Endothelial cell of umbilical vein (primary cell): ENCODE measurements at regions not wholly inside any gene's neighbourhood (a gene's known extent, or its start where the extent isn't known, plus 50 kb on each side); places are given as distances from the start of the nearest gene placed in this dataset.

Experiments used
- BruUV-seq: library from RNA; stranded (reverse); fragments of 400-500 nt; replicated peaks from 2 replicates; lab custom pipeline; 2021; lab: Mats Ljungman, UMichigan
- CTCF ChIA-PET: fragments of 300-600, 350-600 bp; sonication (Branson Sonifier 250); formaldehyde crosslinking; loops from one replicate; lab custom pipeline; 2021; ENCODE audit warnings: antibody characterized with exemption, inconsistent platforms; lab: Charles Lee
- POLR2A ChIA-PET: fragments of 300-600, 350-600 bp; sonication (Branson Sonifier 250); formaldehyde crosslinking; loops from one replicate; lab custom pipeline; 2021; ENCODE audit warnings: antibody characterized with exemption, inconsistent platforms; lab: Charles Lee
- DNase-seq: peaks from one replicate; pipeline ENCODE4 v3.0.0-alpha.2; 2011; ENCODE audit warnings: low read depth, low spot score
- FAIRE-seq: peaks from 2 replicates; lab custom pipeline; 2011; peaks lifted over from hg19 to GRCh38; lab: Jason Lieb, UNC
- H2AFZ ChIP-seq: 2 replicates; pipeline ENCODE4 v1.6.0; 2012; ENCODE audit warnings: low read depth, low read length, control low read depth, inconsistent platforms
- H3K27ac ChIP-seq: 2 replicates; pipeline ENCODE4 v1.5.1; 2011; ENCODE audit warnings: low read depth, mild to moderate bottlenecking, control low read depth, low read length, moderate library complexity; ENCODE audit not compliant: insufficient read depth
- H3K27me3 ChIP-seq, 2 experiments: 2 replicates each; pipeline versions ENCODE4 v1.6.0 to v1.6.1; 2011; ENCODE audit warnings: low read length in 2 of 2, mixed read lengths in 1 of 2; ENCODE audit not compliant: control insufficient read depth in 2 of 2, insufficient read depth in 2 of 2
- H3K36me3 ChIP-seq, 2 experiments: 2 replicates in 1 of 2; 3 replicates in 1 of 2; pipeline ENCODE4 v1.5.1; 2011; ENCODE audit warnings: low read length in 2 of 2, mild to moderate bottlenecking in 1 of 2, moderate library complexity in 1 of 2; ENCODE audit not compliant: control insufficient read depth in 2 of 2, insufficient read depth in 2 of 2; ENCODE audit errors: extremely low read depth in 1 of 2
- H3K4me1 ChIP-seq: 3 replicates; pipeline ENCODE4 v1.5.1; 2011; ENCODE audit warnings: mild to moderate bottlenecking, low read length; ENCODE audit not compliant: control insufficient read depth, insufficient read depth; ENCODE audit errors: extremely low read depth
- H3K4me2 ChIP-seq: 2 replicates; pipeline ENCODE4 v1.6.1; 2011; ENCODE audit warnings: low read length, control low read depth, mixed read lengths; ENCODE audit not compliant: insufficient read depth
- H3K4me3 ChIP-seq, 3 experiments: fragments of 200-600 bp in 1 of 3; sonication (generic), shearing (Covaris generic) in 1 of 3; replicated peaks in 1 of 3; 2 replicates each; pipeline ENCODE4 v1.5.1; 2011 to 2016; ENCODE audit warnings: control low read depth in 3 of 3, low read length in 3 of 3, mild to moderate bottlenecking in 2 of 3, inconsistent platforms in 1 of 3, low read depth in 1 of 3, moderate library complexity in 1 of 3; ENCODE audit not compliant: insufficient read depth in 1 of 3
- H3K79me2 ChIP-seq: 2 replicates; pipeline ENCODE4 v1.6.0; 2012; ENCODE audit warnings: low read length, inconsistent platforms; ENCODE audit not compliant: control insufficient read depth, insufficient read depth
- H3K9ac ChIP-seq: replicated peaks from 2 replicates; pipeline ENCODE3; 2011; ENCODE audit warnings: low read length, control low read depth; ENCODE audit not compliant: insufficient read depth; ENCODE audit errors: extremely low read depth
- H3K9me1 ChIP-seq: replicated peaks from 3 replicates; pipeline ENCODE4 v1.6.0; 2011; ENCODE audit warnings: mild to moderate bottlenecking, low read length; ENCODE audit not compliant: control insufficient read depth, insufficient read depth; ENCODE audit errors: extremely low read depth
- H3K9me3 ChIP-seq: replicated peaks from 2 replicates; pipeline ENCODE4 v1.5.1; 2012; ENCODE audit warnings: low read length, inconsistent platforms; ENCODE audit not compliant: control insufficient read depth, insufficient read depth
- H4K20me1 ChIP-seq: replicated peaks from 2 replicates; pipeline ENCODE3; 2011; ENCODE audit warnings: mild to moderate bottlenecking, low read length; ENCODE audit not compliant: control insufficient read depth, insufficient read depth; ENCODE audit errors: extremely low read depth
- EZH2 ChIP-seq: IDR thresholded peaks from 2 replicates; pipeline ENCODE4 v1.6.1; 2012; ENCODE audit warnings: borderline replicate concordance, low read depth, mild to moderate bottlenecking, moderate library complexity, low read length, inconsistent platforms; ENCODE audit not compliant: severe bottlenecking
- FOS ChIP-seq: IDR thresholded peaks from 2 replicates; pipeline ENCODE4 v1.6.1; 2011; ENCODE audit warnings: mild to moderate bottlenecking, low read length, moderate library complexity, borderline replicate concordance; ENCODE audit not compliant: insufficient read depth
- GATA2 ChIP-seq: IDR thresholded peaks from 2 replicates; pipeline ENCODE4 v1.7.0; 2011; ENCODE audit warnings: low read depth, mild to moderate bottlenecking, moderate library complexity, mixed read lengths, low read length; ENCODE audit not compliant: insufficient read length, insufficient read depth
- JUN ChIP-seq: IDR thresholded peaks from 2 replicates; pipeline ENCODE4 v1.6.1; 2011; ENCODE audit warnings: borderline replicate concordance, low read depth; ENCODE audit not compliant: insufficient read length, insufficient read depth
- MYC ChIP-seq: IDR thresholded peaks from one replicate; pipeline ENCODE4 v1.6.1; 2011; ENCODE audit warnings: mild to moderate bottlenecking, low read depth, low read length
- POLR2A ChIP-seq: IDR thresholded peaks from 2 replicates; pipeline ENCODE4 v1.6.1; 2012; ENCODE audit warnings: low read depth, mild to moderate bottlenecking, control low read depth, low read length
- POLR2AphosphoS5 ChIP-seq: IDR thresholded peaks from 2 replicates; pipeline ENCODE4 v1.6.1; 2012; ENCODE audit warnings: low read depth, mild to moderate bottlenecking, control low read depth, low read length, moderate library complexity; ENCODE audit not compliant: insufficient read depth
- dilution Hi-C: fragments of 300-500 bp; cut with MboI; formaldehyde crosslinking; loops from one replicate; pipeline ENCODE4 v1.15.0; 2019; ENCODE audit warnings: low sequenced_read_pairs; ENCODE audit not compliant: extremely low pct_ligation_motif_present
- intact Hi-C: fragments of 100-400 bp; cut with micrococcal nuclease; formaldehyde crosslinking; loops from one replicate; pipeline ENCODE4 v1.10.0; 2022
- TF ChIP-seq, protein P1 (sequence below), 2 donors: IDR thresholded peaks; 1 replicate in 1 of 2; 2 replicates in 1 of 2; pipeline ENCODE4 v1.5.1; 2011; ENCODE audit warnings: low read length in 2 of 2, mild to moderate bottlenecking in 2 of 2, moderate library complexity in 2 of 2, control low read depth in 1 of 2, inconsistent platforms in 1 of 2, low read depth in 1 of 2; ENCODE audit not compliant: insufficient read depth in 1 of 2; ENCODE audit errors: extremely low read depth in 1 of 2
- TF ChIP-seq, protein P2 (sequence below): IDR thresholded peaks from 2 replicates; pipeline ENCODE4 v1.6.1; 2011; ENCODE audit not compliant: insufficient read depth, insufficient read length

DNA sequence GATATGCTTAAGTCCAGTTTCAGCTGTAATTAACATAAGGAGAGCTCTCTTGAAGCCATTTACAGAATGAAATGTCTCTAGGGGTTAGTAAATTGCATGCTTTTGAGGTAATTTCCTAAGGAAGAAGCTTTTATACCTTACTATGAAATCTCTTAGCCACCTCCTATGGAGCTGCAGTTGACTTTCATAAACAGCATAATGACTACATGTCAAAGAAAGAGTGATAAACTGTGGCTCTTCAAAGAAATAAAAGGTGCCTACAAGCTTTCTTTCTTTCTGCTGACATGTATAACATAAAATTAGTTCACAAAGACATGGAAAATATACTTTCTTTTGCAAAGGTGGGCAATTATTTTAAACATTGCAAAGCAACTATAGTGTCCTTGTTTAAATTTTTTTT is 90.8 kb downstream of the TMEM167A start:
- TF ChIP-seq FOS = no peak
- TF ChIP-seq JUN = no peak
- TF ChIP-seq MYC = no peak
- TF ChIP-seq, protein P1, sequence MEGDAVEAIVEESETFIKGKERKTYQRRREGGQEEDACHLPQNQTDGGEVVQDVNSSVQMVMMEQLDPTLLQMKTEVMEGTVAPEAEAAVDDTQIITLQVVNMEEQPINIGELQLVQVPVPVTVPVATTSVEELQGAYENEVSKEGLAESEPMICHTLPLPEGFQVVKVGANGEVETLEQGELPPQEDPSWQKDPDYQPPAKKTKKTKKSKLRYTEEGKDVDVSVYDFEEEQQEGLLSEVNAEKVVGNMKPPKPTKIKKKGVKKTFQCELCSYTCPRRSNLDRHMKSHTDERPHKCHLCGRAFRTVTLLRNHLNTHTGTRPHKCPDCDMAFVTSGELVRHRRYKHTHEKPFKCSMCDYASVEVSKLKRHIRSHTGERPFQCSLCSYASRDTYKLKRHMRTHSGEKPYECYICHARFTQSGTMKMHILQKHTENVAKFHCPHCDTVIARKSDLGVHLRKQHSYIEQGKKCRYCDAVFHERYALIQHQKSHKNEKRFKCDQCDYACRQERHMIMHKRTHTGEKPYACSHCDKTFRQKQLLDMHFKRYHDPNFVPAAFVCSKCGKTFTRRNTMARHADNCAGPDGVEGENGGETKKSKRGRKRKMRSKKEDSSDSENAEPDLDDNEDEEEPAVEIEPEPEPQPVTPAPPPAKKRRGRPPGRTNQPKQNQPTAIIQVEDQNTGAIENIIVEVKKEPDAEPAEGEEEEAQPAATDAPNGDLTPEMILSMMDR (IDR thresholded peaks at IDR 0.05; ENCODE audit: extremely low read depth in 1 of 2, insufficient read depth in 1 of 2, low read depth in 1 of 2, low read length in 2 of 2) = no peak
- no peak for TF ChIP-seq GATA2
- TF ChIP-seq, protein P2, sequence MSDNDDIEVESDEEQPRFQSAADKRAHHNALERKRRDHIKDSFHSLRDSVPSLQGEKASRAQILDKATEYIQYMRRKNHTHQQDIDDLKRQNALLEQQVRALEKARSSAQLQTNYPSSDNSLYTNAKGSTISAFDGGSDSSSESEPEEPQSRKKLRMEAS = no peak
- no peak for TF ChIP-seq POLR2AphosphoS5
- no peak for TF ChIP-seq EZH2
- no peak for TF ChIP-seq POLR2A
- H2AFZ ChIP-seq = no peak overlapping the region
- H3K27me3 ChIP-seq = peaks cover 2 to 6% of the 10 kb centered on the region in 2 experiments
- intact Hi-C loops = no loop called here
- CTCF ChIA-PET = interaction anchor here (1.3 kb wide), 1 partner anchor 234 kb away, joined by 3 read pairs; no protein-coding TSS in a partner anchor
- dilution Hi-C loops = no loop called here
- no peak overlapping the region for H3K9ac ChIP-seq
- POLR2A ChIA-PET = no interaction called here
- DNase-seq (no peak), FAIRE-seq (no peak)
- no TSS peak for BruUV-seq
- H3K4me3 ChIP-seq = no peak overlapping the region
- H3K9me1 ChIP-seq = no peaks in the 10 kb centered on the region
- no peak overlapping the region for H3K4me2 ChIP-seq
- no peaks in the 10 kb centered on the region for H4K20me1 ChIP-seq
- peaks cover 2% of the 10 kb centered on the region for H3K4me1 ChIP-seq
- no peaks in the 10 kb centered on the region for H3K79me2 ChIP-seq
- H3K9me3 ChIP-seq = no peaks in the 10 kb centered on the region
- no peak overlapping the region for H3K27ac ChIP-seq
- H3K36me3 ChIP-seq = no peaks in the 10 kb centered on the region
